Neural cell (in vitro differentiated cells): ENCODE measurements at regions not wholly inside any gene's neighbourhood (a gene's known extent, or its start where the extent isn't known, plus 50 kb on each side); places are given as distances from the start of the nearest gene placed in this dataset.

Source experiments
- H2AFZ ChIP-seq: fragments of 200-600, 300-800 bp; sonication (generic), shearing (Covaris generic); 2 replicates; pipeline ENCODE4 v1.6.0; 2014; ENCODE audit warnings: low read depth, mild to moderate bottlenecking, antibody characterized with exemption, low read length, moderate library complexity
- H3F3A ChIP-seq: fragments of 200-600 bp; shearing (Covaris generic); 2 replicates; pipeline ENCODE4 v1.6.1; 2016; ENCODE audit warnings: mild to moderate bottlenecking, moderate library complexity, mixed read lengths, antibody characterized with exemption, low read length; ENCODE audit not compliant: insufficient read depth, poor library complexity, severe bottlenecking
- H3K27ac ChIP-seq: fragments of 200-600, 300-800 bp; sonication (generic), shearing (Covaris generic); 2 replicates; pipeline ENCODE4 v1.5.1; 2014; ENCODE audit warnings: mild to moderate bottlenecking, low read length, moderate library complexity
- H3K27me3 ChIP-seq: fragments of 300-800, 200-600 bp; sonication (generic), shearing (Covaris generic); 2 replicates; pipeline ENCODE4 v1.6.0; 2014; ENCODE audit warnings: mild to moderate bottlenecking, low read depth, low read length, moderate library complexity; ENCODE audit not compliant: insufficient read depth
- H3K36me3 ChIP-seq: fragments of 300-800, 200-600 bp; sonication (generic), shearing (Covaris generic); 2 replicates; pipeline ENCODE4 v1.5.1; 2014; ENCODE audit warnings: mild to moderate bottlenecking, antibody characterized with exemption, low read length, moderate library complexity; ENCODE audit not compliant: insufficient read depth
- H3K4me2 ChIP-seq: fragments of 300-800, 200-600 bp; sonication (generic), shearing (Covaris generic); 2 replicates; pipeline ENCODE4 v1.6.0; 2014; ENCODE audit warnings: mild to moderate bottlenecking, low read length
- H3K4me3 ChIP-seq: fragments of 300-800, 200-600 bp; sonication (generic), shearing (Covaris generic); 2 replicates; pipeline ENCODE4 v1.5.1; 2014; ENCODE audit warnings: mild to moderate bottlenecking, low read length, moderate library complexity
- H3K79me2 ChIP-seq: fragments of 200-600 bp; shearing (Covaris generic); replicated peaks from 2 replicates; pipeline ENCODE4 v1.6.0; 2014; ENCODE audit warnings: mild to moderate bottlenecking, low read length, moderate library complexity; ENCODE audit not compliant: insufficient read depth
- H3K9ac ChIP-seq: fragments of 300-800, 200-600 bp; sonication (generic), shearing (Covaris generic); 2 replicates; pipeline ENCODE4 v1.6.1; 2016; ENCODE audit warnings: mild to moderate bottlenecking, low read length, mixed read lengths
- H3K9me2 ChIP-seq: fragments of 200-600 bp; shearing (Covaris generic); 2 replicates; pipeline ENCODE4 v1.6.1; 2016; ENCODE audit warnings: mild to moderate bottlenecking, low read length, mixed read lengths; ENCODE audit not compliant: insufficient read depth
- H3K9me3 ChIP-seq: fragments of 200-600, 300-800 bp; sonication (generic), shearing (Covaris generic); 2 replicates; pipeline ENCODE4 v1.6.1; 2016; ENCODE audit warnings: mild to moderate bottlenecking, mixed run types, low read length, moderate library complexity, mixed read lengths
- H4K20me1 ChIP-seq: fragments of 200-600 bp; shearing (Covaris generic); 2 replicates; pipeline ENCODE4 v1.6.1; 2016; ENCODE audit warnings: mild to moderate bottlenecking, mixed run types; ENCODE audit not compliant: insufficient read depth
- CTCF ChIP-seq: fragments of 450-650 bp; IDR thresholded peaks from 2 replicates; pipeline ENCODE4 v1.5.1; 2014; ENCODE audit warnings: antibody characterized with exemption, mild to moderate bottlenecking, moderate library complexity; ENCODE audit not compliant: poor library complexity, severe bottlenecking
- EP300 ChIP-seq: fragments of 450-650 bp; conservative IDR thresholded peaks from 2 replicates; pipeline ENCODE4 v1.6.1; 2014; ENCODE audit warnings: antibody characterized with exemption, mild to moderate bottlenecking, moderate library complexity; ENCODE audit not compliant: poor library complexity, severe bottlenecking
- EZH2 ChIP-seq: fragments of 200-600, 300-800 bp; shearing (Covaris generic), sonication (generic); IDR thresholded peaks from 2 replicates; pipeline ENCODE4 v1.6.1; 2014; ENCODE audit warnings: antibody characterized with exemption, low read length, borderline replicate concordance, mild to moderate bottlenecking; ENCODE audit not compliant: insufficient read depth, poor library complexity, severe bottlenecking
- MXI1 ChIP-seq: fragments of 450-650 bp; conservative IDR thresholded peaks from 2 replicates; pipeline ENCODE4 v1.6.1; 2014; ENCODE audit warnings: antibody characterized with exemption, mild to moderate bottlenecking; ENCODE audit not compliant: poor library complexity, severe bottlenecking
- POLR2AphosphoS5 ChIP-seq: IDR thresholded peaks from 2 replicates; pipeline ENCODE4 v1.6.1; 2012
- RAD21 ChIP-seq: fragments of 450-650 bp; conservative IDR thresholded peaks from 2 replicates; pipeline ENCODE4 v1.6.1; 2014; ENCODE audit warnings: antibody characterized with exemption, mild to moderate bottlenecking, moderate library complexity
- REST ChIP-seq: IDR thresholded peaks from 2 replicates; pipeline ENCODE4 v1.6.1; 2012; ENCODE audit warnings: borderline replicate concordance
- SMC3 ChIP-seq: fragments of 450-650 bp; conservative IDR thresholded peaks from 2 replicates; pipeline ENCODE4 v1.6.1; 2014; ENCODE audit warnings: antibody characterized with exemption, mild to moderate bottlenecking, moderate library complexity; ENCODE audit not compliant: poor library complexity
- TAF1 ChIP-seq: IDR thresholded peaks from 2 replicates; pipeline ENCODE4 v1.6.1; 2012; ENCODE audit warnings: low read depth

GRCh38 chr1:193581341-193581740, 394.9 kb upstream of the B3GALT2 start:
- no peaks in the 10 kb centered on the region for H3K9me2 ChIP-seq

GRCh38 chr1:193580419-193580818, 394.0 kb upstream of the B3GALT2 start:
- Histone ChIP-seq H3K36me3 (no peaks in the 10 kb centered on the region), H3K79me2 (no peaks in the 10 kb centered on the region), H3K4me3 (no peak overlapping the region), H3K9me3 (no peaks in the 10 kb centered on the region), H3K9me2 (no peaks in the 10 kb centered on the region), H4K20me1 (no peaks in the 10 kb centered on the region), H3K9ac (no peak overlapping the region), H3K27ac (no peak overlapping the region), H2AFZ (no peak overlapping the region), H3F3A (no peaks in the 10 kb centered on the region), H3K27me3 (no peaks in the 10 kb centered on the region), H3K4me2 (no peak overlapping the region)
- TF ChIP-seq MXI1, result no peak
- no peak for TF ChIP-seq CTCF
- no peak for TF ChIP-seq POLR2AphosphoS5
- TF ChIP-seq EZH2, result no peak
- TF ChIP-seq REST, result no peak
- TF ChIP-seq TAF1, result no peak
- no peak for TF ChIP-seq EP300
- no peak for TF ChIP-seq RAD21
- no peak for TF ChIP-seq SMC3

More at GRCh38 chr1:193581341-193581740, 394.9 kb upstream of the B3GALT2 start:
- H4K20me1 ChIP-seq, result no peaks in the 10 kb centered on the region
- no peak overlapping the region for H3K4me3 ChIP-seq
- no peak overlapping the region for H3K4me2 ChIP-seq
- H3K9ac ChIP-seq, result no peak overlapping the region
- H3K27ac ChIP-seq, result no peak overlapping the region
- no peak overlapping the region for H2AFZ ChIP-seq
- H3K9me3 ChIP-seq, result no peaks in the 10 kb centered on the region
- H3K36me3 ChIP-seq, result no peaks in the 10 kb centered on the region
- H3F3A ChIP-seq, result no peaks in the 10 kb centered on the region
- TF ChIP-seq POLR2AphosphoS5 (no peak), EP300 (no peak), REST (no peak)
- no peaks in the 10 kb centered on the region for H3K79me2 ChIP-seq
- no peaks in the 10 kb centered on the region for H3K27me3 ChIP-seq
